Neural crest cell (in vitro differentiated cells): ENCODE measurements at regions not wholly inside any gene's neighbourhood (a gene's known extent, or its start where the extent isn't known, plus 50 kb on each side); places are given as distances from the start of the nearest gene placed in this dataset.

Experiments used
- DNase-seq: peaks from one replicate; pipeline ENCODE4 v3.0.0; 2021; ENCODE audit warnings: low read depth, mixed read lengths, low spot score
- H3K27ac Mint-ChIP-seq: one replicate; pipeline ENCODE4 v1.8.0; 2021; ENCODE audit warnings: mild to moderate bottlenecking, mixed read lengths; ENCODE audit not compliant: unreplicated experiment
- H3K27me3 Mint-ChIP-seq: 2 replicates; pipeline ENCODE4 v1.8.0; 2021; ENCODE audit warnings: low read depth, mild to moderate bottlenecking, mixed read lengths
- H3K36me3 Mint-ChIP-seq: 2 replicates; pipeline ENCODE4 v1.8.0; 2021; ENCODE audit warnings: low read depth, mild to moderate bottlenecking, mixed read lengths
- H3K4me1 Mint-ChIP-seq: 2 replicates; pipeline ENCODE4 v1.8.0; 2021; ENCODE audit warnings: mixed read lengths
- H3K4me3 Mint-ChIP-seq: one replicate; pipeline ENCODE4 v1.8.0; 2021; ENCODE audit warnings: mild to moderate bottlenecking, mixed read lengths
- H3K9me3 Mint-ChIP-seq: 2 replicates; pipeline ENCODE4 v1.8.0; 2021; ENCODE audit warnings: mixed read lengths
- TF ChIP-seq, protein P1 (sequence below): fragments of 200-600 bp; sonication (generic); conservative IDR thresholded peaks from 2 replicates; pipeline ENCODE4 v1.5.0; 2021; ENCODE audit warnings: antibody characterized with exemption, mild to moderate bottlenecking

DNA sequence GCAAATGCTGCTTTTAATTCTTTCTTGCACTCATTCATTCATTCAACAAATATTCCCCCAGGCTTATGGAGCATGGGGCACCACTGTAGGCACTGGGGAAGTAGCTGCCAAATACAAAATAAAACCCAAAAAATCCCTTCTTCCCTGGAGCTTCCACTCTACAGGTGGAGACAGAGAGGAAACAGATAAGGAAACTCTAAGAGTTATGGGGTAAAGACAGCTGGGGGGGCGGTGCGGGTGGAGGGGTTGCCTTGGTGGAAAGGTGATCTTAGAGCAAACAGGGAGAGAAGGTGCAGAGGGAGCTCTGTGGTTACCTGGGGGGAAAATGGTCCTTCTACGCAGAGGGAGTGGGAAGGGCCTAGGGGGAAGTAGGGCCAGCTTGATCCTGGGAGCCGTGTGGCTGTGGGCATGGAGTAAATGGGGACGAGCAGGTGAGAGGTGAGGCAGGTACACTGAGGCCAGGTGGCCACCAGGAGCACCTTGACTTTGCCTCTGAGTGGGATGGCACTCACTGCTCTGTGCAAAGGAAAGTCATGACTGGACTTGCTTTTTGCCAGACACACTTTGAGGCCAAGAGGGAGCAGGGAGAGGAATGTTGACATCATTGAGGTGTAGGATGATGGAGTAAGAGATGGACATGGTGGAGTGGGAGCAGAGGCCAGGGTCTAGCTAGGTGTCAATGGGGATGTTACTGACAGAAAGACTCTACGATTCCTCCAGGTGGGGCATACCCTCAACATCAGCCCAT lies 152.0 kb downstream of the ETS2 start:
- no peaks in the 10 kb centered on the region for H3K27me3 Mint-ChIP-seq
- no peak for DNase-seq
- peaks cover 10% of the 10 kb centered on the region for H3K9me3 Mint-ChIP-seq
- no peak overlapping the region for H3K4me3 Mint-ChIP-seq
- H3K36me3 Mint-ChIP-seq: peaks cover 8% of the 10 kb centered on the region
- TF ChIP-seq, protein P1, sequence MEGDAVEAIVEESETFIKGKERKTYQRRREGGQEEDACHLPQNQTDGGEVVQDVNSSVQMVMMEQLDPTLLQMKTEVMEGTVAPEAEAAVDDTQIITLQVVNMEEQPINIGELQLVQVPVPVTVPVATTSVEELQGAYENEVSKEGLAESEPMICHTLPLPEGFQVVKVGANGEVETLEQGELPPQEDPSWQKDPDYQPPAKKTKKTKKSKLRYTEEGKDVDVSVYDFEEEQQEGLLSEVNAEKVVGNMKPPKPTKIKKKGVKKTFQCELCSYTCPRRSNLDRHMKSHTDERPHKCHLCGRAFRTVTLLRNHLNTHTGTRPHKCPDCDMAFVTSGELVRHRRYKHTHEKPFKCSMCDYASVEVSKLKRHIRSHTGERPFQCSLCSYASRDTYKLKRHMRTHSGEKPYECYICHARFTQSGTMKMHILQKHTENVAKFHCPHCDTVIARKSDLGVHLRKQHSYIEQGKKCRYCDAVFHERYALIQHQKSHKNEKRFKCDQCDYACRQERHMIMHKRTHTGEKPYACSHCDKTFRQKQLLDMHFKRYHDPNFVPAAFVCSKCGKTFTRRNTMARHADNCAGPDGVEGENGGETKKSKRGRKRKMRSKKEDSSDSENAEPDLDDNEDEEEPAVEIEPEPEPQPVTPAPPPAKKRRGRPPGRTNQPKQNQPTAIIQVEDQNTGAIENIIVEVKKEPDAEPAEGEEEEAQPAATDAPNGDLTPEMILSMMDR: no peak
- H3K4me1 Mint-ChIP-seq: no peaks in the 10 kb centered on the region
- no peak overlapping the region for H3K27ac Mint-ChIP-seq

- Mint-ChIP-seq H3K36me3 (peaks cover 3% of the 10 kb centered on the region), H3K27me3 (no peaks in the 10 kb centered on the region), H3K4me1 (no peaks in the 10 kb centered on the region), H3K4me3 (no peak overlapping the region), H3K9me3 (peaks cover 4% of the 10 kb centered on the region), H3K27ac (no peak overlapping the region)
- TF ChIP-seq, protein P1: no peak
- no peak for DNase-seq
Measured at GRCh38 chr21:38956856-38957571, 151.3 kb downstream of the ETS2 start.

- peak overlapping the region; percentile 57 for H3K27ac Mint-ChIP-seq
- no peaks in the 10 kb centered on the region for H3K36me3 Mint-ChIP-seq
- H3K27me3 Mint-ChIP-seq: no peaks in the 10 kb centered on the region
- H3K9me3 Mint-ChIP-seq: no peaks in the 10 kb centered on the region
- no peak overlapping the region for H3K4me3 Mint-ChIP-seq
- TF ChIP-seq, protein P1: no peak
- no peak for DNase-seq
- no peaks in the 10 kb centered on the region for H3K4me1 Mint-ChIP-seq
Measured at GRCh38 chr21:38956521-38956855, 150.8 kb downstream of the ETS2 start.

GRCh38 chr21:38956007-38956406 lies 150.3 kb downstream of the ETS2 start:
- Mint-ChIP-seq H3K4me1 (no peaks in the 10 kb centered on the region), H3K27ac (no peak overlapping the region), H3K9me3 (no peaks in the 10 kb centered on the region), H3K4me3 (no peak overlapping the region), H3K27me3 (no peaks in the 10 kb centered on the region), H3K36me3 (no peaks in the 10 kb centered on the region)
- no peak for DNase-seq
- TF ChIP-seq, protein P1: no peak

DNA sequence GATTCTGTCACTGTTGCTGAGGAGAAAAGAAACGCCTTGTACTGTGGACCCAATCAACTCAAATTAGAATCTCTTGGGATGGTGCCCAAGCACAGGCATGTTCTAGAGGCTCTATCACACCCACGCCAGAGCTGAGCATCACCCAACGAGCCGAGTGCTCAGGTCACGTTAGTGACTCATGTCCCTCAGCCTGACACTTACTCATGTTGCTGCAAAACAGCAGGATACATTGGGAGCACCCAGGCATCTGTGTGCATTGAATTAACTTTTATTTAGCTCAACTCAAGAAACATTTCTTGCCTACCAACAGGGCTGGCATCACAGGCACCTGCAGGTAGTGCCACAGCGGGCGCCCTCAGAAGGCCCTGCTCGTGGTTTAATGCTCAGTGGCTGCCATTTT lies 149.8 kb downstream of the ETS2 start:
- no peaks in the 10 kb centered on the region for H3K4me1 Mint-ChIP-seq
- no peak overlapping the region for H3K27ac Mint-ChIP-seq
- no peak overlapping the region for H3K4me3 Mint-ChIP-seq
- no peaks in the 10 kb centered on the region for H3K36me3 Mint-ChIP-seq
- DNase-seq: no peak
- H3K9me3 Mint-ChIP-seq: no peaks in the 10 kb centered on the region
- TF ChIP-seq, protein P1: no peak
- H3K27me3 Mint-ChIP-seq: no peaks in the 10 kb centered on the region
